ENCODE measurements at regions not wholly inside any gene's neighbourhood (a gene's known extent, or its start where the extent isn't known, plus 50 kb on each side); places are given as distances from the start of the nearest gene placed in this dataset.

DNA sequence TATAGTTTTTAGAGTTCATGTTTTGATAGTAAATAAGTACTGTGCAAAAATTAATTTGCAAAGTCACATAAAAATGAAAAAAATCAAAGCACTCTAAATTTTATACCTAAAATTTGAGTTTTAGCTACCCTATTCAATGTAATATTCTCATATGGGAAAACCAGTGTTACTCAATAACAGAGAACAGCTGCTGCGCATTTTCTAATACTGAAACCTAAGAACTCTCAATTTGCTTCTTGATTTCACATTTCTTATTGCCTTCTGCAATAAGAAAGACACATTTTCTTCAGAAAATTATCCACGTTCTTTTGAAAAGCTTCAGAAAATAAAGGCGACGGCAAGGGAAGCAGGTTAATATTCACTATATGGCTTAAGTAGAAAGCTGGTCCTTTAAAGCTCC, 199.1 kb upstream of the CCDC150 start:
- TF ChIP-seq, protein P1, sequence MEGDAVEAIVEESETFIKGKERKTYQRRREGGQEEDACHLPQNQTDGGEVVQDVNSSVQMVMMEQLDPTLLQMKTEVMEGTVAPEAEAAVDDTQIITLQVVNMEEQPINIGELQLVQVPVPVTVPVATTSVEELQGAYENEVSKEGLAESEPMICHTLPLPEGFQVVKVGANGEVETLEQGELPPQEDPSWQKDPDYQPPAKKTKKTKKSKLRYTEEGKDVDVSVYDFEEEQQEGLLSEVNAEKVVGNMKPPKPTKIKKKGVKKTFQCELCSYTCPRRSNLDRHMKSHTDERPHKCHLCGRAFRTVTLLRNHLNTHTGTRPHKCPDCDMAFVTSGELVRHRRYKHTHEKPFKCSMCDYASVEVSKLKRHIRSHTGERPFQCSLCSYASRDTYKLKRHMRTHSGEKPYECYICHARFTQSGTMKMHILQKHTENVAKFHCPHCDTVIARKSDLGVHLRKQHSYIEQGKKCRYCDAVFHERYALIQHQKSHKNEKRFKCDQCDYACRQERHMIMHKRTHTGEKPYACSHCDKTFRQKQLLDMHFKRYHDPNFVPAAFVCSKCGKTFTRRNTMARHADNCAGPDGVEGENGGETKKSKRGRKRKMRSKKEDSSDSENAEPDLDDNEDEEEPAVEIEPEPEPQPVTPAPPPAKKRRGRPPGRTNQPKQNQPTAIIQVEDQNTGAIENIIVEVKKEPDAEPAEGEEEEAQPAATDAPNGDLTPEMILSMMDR (IDR thresholded peaks at IDR 0.05; ENCODE audit: insufficient read depth, low read depth, low read length): no peak
- no peak for TF ChIP-seq EZH2 (IDR thresholded peaks at IDR 0.05; ENCODE audit: insufficient read depth, low read length)
